Lung microvascular endothelial cell (primary cell): ENCODE measurements at regions not wholly inside any gene's neighbourhood (a gene's known extent, or its start where the extent isn't known, plus 50 kb on each side); places are given as distances from the start of the nearest gene placed in this dataset.

Source experiments
- DNase-seq, 2 donors: peaks; one replicate each; pipeline versions ENCODE4 v3.0.0 to v3.0.0-alpha.2; 2010; ENCODE audit warnings: low read depth in 2 of 2

- DNase-seq: no peak
These were observed 397.4 kb downstream of the PRDM5 start for GRCh38 chr4:120525106-120525505.

GRCh38 chr4:120524237-120524636 is 398.3 kb downstream of the PRDM5 start:
- no peak for DNase-seq

- DNase-seq: no peak
These were observed 401.8 kb downstream of the PRDM5 start for GRCh38 chr4:120520761-120521160.

GRCh38 chr4:120517966-120518365 is 404.6 kb downstream of the PRDM5 start:
- peak; percentile 94 to 96 for DNase-seq

GRCh38 chr4:120509719-120510118 is 412.8 kb downstream of the PRDM5 start:
- DNase-seq: no peak

- DNase-seq: no peak
These were observed 413.3 kb downstream of the PRDM5 start for GRCh38 chr4:120509222-120509621.

GRCh38 chr4:120508036-120508435 is 414.5 kb downstream of the PRDM5 start:
- DNase-seq: no peak

- peak in 1 of 2 donors; percentile 75 for DNase-seq
These were observed 416.0 kb downstream of the PRDM5 start for GRCh38 chr4:120506536-120506935.

GRCh38 chr4:120498678-120499077 is 423.8 kb downstream of the PRDM5 start:
- no peak for DNase-seq

- DNase-seq: no peak
These were observed 424.8 kb upstream of the MAD2L1 start for GRCh38 chr4:120491481-120491880.

GRCh38 chr4:120481756-120482155 is 415.1 kb upstream of the MAD2L1 start:
- DNase-seq: no peak

GRCh38 chr4:120472447-120473131 is 405.9 kb upstream of the MAD2L1 start:
- no peak for DNase-seq

- no peak for DNase-seq
These were observed 399.8 kb upstream of the MAD2L1 start for GRCh38 chr4:120466429-120466828.

- DNase-seq: no peak
These were observed 388.1 kb upstream of the MAD2L1 start for GRCh38 chr4:120454788-120455187.

GRCh38 chr4:120452536-120452935 is 385.9 kb upstream of the MAD2L1 start:
- no peak for DNase-seq

GRCh38 chr4:120452001-120452400 is 385.4 kb upstream of the MAD2L1 start:
- no peak for DNase-seq

GRCh38 chr4:120447774-120448173 is 381.1 kb upstream of the MAD2L1 start:
- no peak for DNase-seq

GRCh38 chr4:120446051-120446567 is 379.5 kb upstream of the MAD2L1 start:
- peak in 1 of 2 donors; percentile 3 for DNase-seq

- no peak for DNase-seq
These were observed 378.5 kb upstream of the MAD2L1 start for GRCh38 chr4:120445186-120445585.

- no peak for DNase-seq
These were observed 376.5 kb upstream of the MAD2L1 start for GRCh38 chr4:120443116-120443515.

GRCh38 chr4:120440730-120441129 is 374.1 kb upstream of the MAD2L1 start:
- DNase-seq: no peak

- no peak for DNase-seq
These were observed 368.5 kb upstream of the MAD2L1 start for GRCh38 chr4:120435179-120435578.

- DNase-seq: no peak
These were observed 368.1 kb upstream of the MAD2L1 start for GRCh38 chr4:120434756-120435155.
